ENCODE measurements at regions not wholly inside any gene's neighbourhood (a gene's known extent, or its start where the extent isn't known, plus 50 kb on each side); places are given as distances from the start of the nearest gene placed in this dataset.

DNA sequence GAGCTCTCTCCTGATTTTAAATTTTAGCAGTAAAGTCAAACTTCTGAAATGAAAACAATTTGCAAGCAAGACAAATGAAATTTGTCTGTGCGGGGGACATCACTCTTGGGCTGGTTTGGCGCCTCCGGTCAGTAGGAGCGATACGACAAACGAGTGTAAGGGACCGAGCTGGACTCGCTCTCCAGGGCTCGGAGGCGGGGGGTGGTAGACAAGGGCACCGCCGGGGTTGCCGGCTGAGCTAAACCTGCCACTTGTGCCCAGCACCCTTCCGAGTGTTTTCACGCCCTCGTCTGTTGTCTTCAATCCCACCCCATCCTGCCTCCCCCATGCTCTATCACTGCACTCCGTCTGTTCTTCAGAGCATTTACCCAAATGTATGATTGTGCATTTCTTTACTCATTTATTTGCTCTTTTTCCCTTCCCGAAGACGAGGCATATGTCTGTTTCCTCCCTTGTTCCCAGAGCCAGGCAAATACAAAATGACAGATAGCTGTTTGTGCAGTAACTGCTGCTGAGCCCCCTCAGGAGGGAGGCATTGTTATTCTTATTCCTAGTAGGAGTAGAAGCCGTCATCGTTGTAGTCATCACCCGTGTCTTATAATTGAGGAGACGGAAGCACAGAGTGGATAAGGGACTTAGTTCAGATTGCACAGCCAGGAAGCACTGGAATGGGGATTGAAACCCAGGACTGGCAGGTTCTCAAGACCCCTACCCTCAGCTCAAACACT lies 62.8 kb upstream of the APCDD1L start (continued):
- no peak for TF ChIP-seq GABPA (IDR thresholded peaks at IDR 0.05; ENCODE audit: borderline replicate concordance, insufficient read depth, low read length)
- TF ChIP-seq SUZ12 (IDR thresholded peaks at IDR 0.05; ENCODE audit: low read length) = no peak
- no peak for TF ChIP-seq ZNF274 (IDR thresholded peaks at IDR 0.05; ENCODE audit: borderline replicate concordance, extremely low read depth, low read length)
- no peak for TF ChIP-seq NRF1 (IDR thresholded peaks at IDR 0.05; ENCODE audit: low read depth, low read length)
- no peak for TF ChIP-seq ATF3 (IDR thresholded peaks at IDR 0.05; ENCODE audit: insufficient read depth, low read depth, low read length)
- TF ChIP-seq YY1 (IDR thresholded peaks at IDR 0.05; ENCODE audit: low read depth, low read length) = no peak
- TF ChIP-seq RFX5 (IDR thresholded peaks at IDR 0.05; ENCODE audit: borderline replicate concordance, low read depth, low read length) = no peak
- TF ChIP-seq TCF12 (IDR thresholded peaks at IDR 0.05; ENCODE audit: low read depth, low read length) = no peak
- no peak for TF ChIP-seq FOSL1 (IDR thresholded peaks at IDR 0.05; ENCODE audit: insufficient read depth, low read depth, low read length)
- TF ChIP-seq TBP (IDR thresholded peaks at IDR 0.05; ENCODE audit: low read depth, low read length) = no peak

Data from H1 (cell line).